KOPT-K1 (cell line): ENCODE measurements at regions not wholly inside any gene's neighbourhood (a gene's known extent, or its start where the extent isn't known, plus 50 kb on each side); places are given as distances from the start of the nearest gene placed in this dataset.
"Not testable (repeated sequence)": the region's sequence is repeated elsewhere in the genome, so short reads cannot be mapped to it uniquely, and the experiment has no call there.

Source experiments
- H3K27ac ChIP-seq: fragments of 200-600 bp; sonication (generic); 2 replicates; pipeline ENCODE4 v1.5.1; 2016; ENCODE audit warnings: antibody characterized with exemption, mild to moderate bottlenecking, low read depth, low read length; ENCODE audit not compliant: poor library complexity, severe bottlenecking
- H3K36me3 ChIP-seq: fragments of 200-600 bp; sonication (generic); 2 replicates; pipeline ENCODE4 v1.5.1; 2017; ENCODE audit warnings: antibody characterized with exemption, mild to moderate bottlenecking, low read length, moderate library complexity; ENCODE audit not compliant: insufficient read depth
- H3K9me3 ChIP-seq: fragments of 200-600 bp; sonication (generic); 2 replicates; pipeline ENCODE4 v1.5.1; 2017; ENCODE audit warnings: antibody characterized with exemption, low read length, mild to moderate bottlenecking; ENCODE audit not compliant: insufficient read depth, poor library complexity, severe bottlenecking

DNA sequence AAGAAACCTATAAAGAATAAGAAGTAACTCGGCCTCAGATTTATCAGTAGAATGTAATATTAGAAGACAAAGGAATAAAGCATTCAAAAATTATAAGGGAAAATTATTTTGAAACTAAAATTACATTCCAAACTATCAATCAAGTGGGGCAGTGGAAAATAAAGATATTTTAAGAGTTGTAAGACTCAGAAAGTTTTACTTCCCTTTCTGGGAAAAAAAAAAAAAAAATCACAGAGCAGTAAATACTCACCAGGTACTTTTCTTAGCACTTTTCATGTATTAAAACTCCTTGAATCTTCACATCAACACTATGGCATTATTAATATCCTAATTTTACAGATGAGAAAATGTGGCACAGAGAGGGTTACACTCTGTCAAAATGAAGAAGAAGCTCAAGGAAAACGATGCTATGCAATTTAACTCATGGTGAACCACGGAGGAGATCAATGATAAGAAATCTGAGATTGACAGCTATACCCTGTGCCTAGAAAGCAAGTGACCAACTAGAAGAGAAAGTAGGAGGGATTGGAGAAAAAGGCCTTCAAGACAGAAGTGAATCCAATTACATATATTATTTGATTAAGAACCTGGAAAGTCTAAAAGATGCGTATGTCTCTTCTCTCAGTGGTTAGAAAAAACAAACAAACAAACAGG, 238.9 kb upstream of the ID2 start:
- H3K9me3 ChIP-seq = no peaks in the 10 kb centered on the region
- no peak overlapping the region for H3K27ac ChIP-seq
- no peaks in the 10 kb centered on the region for H3K36me3 ChIP-seq

DNA sequence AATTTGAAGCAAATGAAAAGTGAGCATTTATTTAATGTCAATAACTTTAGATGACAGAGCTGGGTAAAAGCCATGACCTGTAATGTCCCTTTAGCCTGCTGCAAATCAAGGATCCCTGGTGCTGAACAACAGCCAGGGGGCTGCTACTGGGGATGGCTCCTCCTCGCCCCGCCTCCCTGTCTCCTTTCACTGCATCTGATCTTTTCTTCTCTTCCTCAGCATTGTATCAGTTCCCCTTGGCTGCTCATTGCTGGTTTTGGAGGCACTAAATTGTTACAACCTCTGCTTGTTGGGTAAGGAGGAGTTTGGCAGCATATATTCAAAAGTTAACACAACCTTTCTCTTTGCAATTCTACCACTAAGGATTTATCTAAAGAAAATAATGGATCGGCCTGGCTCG, 236.3 kb upstream of the ID2 start:
- no peak overlapping the region for H3K27ac ChIP-seq
- no peaks in the 10 kb centered on the region for H3K36me3 ChIP-seq
- H3K9me3 ChIP-seq = no peaks in the 10 kb centered on the region

DNA sequence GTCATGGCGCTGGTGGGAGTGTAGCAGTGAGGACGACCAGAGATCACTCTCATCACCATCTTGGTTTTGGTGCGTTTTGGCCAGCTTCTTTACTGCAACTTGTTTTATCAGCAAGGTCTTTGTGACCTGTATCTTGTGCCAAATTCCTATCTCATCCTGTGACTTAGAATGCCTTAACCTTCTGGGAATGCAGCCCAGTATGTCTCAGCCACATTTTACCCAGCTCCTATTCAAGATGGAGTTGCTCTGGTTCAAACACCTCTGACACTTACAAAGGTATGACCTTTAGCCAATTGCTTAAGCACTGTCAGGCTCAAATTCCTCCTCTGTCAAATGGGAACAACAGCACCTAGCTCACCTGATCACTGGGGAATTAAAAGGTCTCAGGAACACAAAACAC, 235.1 kb upstream of the ID2 start:
- not testable (repeated sequence) for H3K9me3 ChIP-seq, H3K27ac ChIP-seq

DNA sequence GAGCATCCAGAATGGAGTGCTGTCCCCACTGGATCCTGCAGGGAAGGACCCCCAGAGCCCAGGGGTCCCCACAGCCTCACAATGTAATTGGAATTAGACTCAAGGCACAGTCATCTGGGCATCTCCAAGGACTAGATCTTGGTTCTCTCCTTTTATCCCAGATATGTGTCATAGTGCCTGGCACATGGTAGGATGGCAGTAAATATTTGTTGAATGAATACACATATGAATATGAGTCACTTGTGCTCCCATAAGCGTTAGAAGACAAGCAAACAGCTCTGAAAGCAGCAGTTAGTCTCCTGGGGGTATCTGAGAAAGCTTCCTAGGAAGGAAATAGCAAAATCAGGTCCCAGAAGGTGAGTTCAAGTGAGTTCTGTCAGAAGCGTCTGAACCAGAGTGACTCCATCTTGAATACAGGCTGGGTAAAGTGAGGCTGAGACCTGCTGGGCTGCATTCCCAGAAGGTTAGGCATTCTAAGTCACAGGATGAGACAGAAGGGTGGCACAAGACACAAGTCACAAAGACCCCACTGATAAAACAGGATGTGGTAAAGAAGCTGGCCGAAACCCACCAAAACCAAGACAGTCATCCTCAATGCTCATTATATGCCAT, 234.1 kb upstream of the ID2 start:
- Histone ChIP-seq H3K9me3 (no peaks in the 10 kb centered on the region), H3K36me3 (no peaks in the 10 kb centered on the region), H3K27ac (no peak overlapping the region)

More for the DNA sequence above, 235.1 kb upstream of the ID2 start:
- not testable (repeated sequence) for H3K36me3 ChIP-seq

DNA sequence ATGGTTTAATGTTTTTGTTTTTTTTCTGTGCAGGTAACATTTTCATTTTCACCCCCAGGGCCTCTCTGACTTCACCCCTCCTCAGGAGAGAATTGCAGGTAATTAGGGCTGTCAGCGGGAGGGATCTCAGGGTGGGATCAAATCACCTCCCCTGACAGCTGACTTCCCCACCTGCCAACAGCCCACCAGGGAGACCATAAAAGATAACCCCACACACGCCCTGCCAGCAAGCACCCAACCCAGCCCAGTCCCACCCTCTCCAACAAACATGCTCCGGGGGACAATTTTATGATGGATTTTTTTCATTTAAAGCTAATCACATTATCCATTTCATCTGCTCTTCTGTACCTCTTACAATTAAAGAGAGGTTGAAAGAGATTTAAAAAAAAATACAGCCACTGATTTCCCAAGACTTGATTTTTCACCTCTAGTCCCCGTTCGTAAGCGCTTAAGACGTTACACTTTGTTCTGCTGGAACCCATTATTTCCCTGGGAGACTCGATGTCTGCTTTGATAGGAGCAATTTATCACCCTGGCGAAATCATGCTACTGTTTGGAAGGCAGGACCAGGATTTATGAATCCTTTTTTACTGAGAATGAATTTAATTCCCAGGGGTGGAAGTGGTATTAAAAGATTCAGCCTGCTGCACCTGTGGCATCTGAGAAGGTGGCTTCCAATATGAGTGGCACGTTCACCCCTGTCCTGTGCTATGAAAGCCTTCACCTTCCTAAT, 232.9 kb upstream of the ID2 start:
- Histone ChIP-seq H3K9me3 (no peaks in the 10 kb centered on the region), H3K36me3 (no peaks in the 10 kb centered on the region), H3K27ac (no peak overlapping the region)

DNA sequence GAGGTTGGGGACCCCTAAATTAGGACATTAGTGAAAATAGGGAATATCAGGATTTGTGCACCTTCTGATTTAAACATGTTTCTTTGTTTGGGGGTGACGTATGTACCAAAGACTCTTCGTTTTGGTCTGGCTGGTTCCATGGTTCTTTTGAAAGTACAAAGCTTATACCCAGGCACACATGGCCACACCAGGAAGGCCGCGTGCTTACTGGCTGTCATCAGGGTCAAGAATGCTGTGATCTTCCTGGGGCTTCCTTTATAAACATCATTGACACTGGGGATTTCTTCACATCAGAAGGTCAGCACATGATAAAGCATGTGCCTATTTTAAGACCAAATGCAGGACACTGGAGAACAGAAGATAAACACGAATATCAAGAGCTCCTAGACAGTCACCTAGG, 230.6 kb upstream of the ID2 start:
- H3K36me3 ChIP-seq = no peaks in the 10 kb centered on the region
- no peak overlapping the region for H3K27ac ChIP-seq
- no peaks in the 10 kb centered on the region for H3K9me3 ChIP-seq

DNA sequence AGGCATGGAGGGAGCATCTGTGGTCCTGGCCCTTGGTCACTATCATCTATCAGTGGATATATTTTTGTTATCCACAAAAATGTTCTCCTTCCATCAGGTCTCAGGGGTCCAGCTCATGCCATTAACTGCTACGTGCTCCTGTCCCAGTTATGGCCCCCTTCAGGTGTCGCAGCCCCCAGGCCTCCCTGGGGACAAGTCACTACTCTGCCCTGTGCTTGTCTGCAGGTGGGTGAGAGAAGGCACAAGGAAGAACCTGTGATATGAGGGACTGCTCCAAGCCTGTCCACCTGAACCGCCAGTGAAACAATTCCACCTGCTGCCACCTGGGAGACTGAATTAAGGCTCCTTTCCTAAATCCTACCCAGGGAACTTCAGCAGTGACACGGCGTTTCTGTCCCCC, 229.6 kb upstream of the ID2 start:
- no peaks in the 10 kb centered on the region for H3K36me3 ChIP-seq
- no peaks in the 10 kb centered on the region for H3K9me3 ChIP-seq
- H3K27ac ChIP-seq = no peak overlapping the region

DNA sequence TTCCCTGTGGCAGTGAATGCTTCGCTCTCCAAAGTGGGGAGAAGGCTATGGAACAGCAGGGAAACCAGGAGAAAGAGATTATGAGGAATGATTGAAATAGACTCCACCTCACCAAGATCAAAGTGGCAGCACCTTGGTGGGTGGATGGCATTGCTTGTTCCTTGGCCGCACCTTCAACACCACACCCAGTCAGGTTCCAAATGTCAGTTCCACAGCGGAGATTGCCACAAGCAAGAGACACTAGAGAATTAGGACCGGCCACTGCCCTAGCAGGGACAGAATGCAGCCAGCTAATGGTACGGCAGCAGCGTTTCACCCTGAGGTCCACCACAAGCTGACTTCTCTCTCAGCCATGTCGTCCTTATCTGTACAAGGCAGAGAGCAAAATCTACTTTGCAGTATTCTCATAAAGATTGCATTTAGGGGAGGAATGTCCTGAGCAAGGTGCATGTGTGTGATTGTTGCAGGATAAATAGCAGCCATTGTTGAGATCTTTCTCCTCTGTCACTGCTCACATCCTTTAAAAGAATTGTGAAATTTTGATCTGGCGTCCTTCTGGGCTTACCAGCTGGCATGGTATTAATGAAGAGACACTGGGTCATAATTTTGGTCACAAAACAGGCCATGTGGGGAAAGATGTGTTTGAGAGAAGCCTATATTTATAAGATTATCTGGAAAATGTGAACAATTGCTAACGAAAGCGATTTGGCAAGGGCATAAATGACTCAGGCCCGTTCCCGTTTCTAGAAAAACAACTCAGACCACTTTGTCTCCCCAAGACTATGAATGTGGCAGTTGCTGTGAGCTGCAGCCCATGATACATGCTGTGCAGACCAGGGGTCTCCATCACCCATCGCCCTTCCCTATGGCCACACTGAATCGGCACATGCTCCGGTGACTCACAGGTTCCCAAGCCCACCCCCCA, 228.6 kb upstream of the ID2 start:
- no peaks in the 10 kb centered on the region for H3K9me3 ChIP-seq
- H3K27ac ChIP-seq = no peak overlapping the region
- no peaks in the 10 kb centered on the region for H3K36me3 ChIP-seq

DNA sequence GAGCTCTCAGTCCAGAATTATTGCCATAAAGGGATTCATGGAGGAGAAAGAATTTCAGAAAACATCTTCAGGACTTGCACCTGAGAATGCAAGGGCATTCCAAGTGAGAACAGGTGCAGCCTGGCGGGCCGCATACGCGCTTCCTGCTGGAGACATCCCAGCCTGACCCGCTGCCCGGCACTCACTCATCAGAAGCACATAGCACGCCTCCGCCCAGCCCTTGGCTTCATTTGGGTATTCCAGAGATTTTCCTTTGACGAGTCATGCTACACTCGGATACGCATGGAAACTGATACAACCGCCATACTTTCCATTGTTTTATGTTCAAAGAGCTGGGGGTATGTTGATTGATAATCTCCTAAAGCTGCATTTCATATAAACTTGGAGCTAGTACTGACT, 228.0 kb upstream of the ID2 start:
- no peak overlapping the region for H3K27ac ChIP-seq
- H3K36me3 ChIP-seq = no peaks in the 10 kb centered on the region
- no peaks in the 10 kb centered on the region for H3K9me3 ChIP-seq

DNA sequence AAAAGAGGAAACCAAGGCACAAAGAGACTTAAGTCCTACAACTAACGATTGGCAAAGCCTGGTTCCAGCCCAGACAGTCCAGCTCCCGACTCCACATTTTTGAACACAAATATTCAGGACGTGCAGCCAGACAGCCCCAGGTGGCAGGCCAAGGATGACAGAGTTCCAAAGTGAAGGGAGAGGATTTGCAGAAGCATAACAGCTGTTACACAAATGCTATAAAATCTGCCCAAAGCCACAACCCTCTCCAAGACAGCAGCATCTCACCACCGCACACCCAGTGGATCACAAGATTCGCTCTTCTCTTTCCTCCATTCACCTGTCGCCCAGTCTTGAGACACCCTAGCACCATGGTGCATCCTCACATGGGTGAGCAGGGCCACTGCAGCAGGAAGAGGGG, 227.1 kb upstream of the ID2 start:
- Histone ChIP-seq H3K9me3 (no peaks in the 10 kb centered on the region), H3K27ac (no peak overlapping the region), H3K36me3 (no peaks in the 10 kb centered on the region)

DNA sequence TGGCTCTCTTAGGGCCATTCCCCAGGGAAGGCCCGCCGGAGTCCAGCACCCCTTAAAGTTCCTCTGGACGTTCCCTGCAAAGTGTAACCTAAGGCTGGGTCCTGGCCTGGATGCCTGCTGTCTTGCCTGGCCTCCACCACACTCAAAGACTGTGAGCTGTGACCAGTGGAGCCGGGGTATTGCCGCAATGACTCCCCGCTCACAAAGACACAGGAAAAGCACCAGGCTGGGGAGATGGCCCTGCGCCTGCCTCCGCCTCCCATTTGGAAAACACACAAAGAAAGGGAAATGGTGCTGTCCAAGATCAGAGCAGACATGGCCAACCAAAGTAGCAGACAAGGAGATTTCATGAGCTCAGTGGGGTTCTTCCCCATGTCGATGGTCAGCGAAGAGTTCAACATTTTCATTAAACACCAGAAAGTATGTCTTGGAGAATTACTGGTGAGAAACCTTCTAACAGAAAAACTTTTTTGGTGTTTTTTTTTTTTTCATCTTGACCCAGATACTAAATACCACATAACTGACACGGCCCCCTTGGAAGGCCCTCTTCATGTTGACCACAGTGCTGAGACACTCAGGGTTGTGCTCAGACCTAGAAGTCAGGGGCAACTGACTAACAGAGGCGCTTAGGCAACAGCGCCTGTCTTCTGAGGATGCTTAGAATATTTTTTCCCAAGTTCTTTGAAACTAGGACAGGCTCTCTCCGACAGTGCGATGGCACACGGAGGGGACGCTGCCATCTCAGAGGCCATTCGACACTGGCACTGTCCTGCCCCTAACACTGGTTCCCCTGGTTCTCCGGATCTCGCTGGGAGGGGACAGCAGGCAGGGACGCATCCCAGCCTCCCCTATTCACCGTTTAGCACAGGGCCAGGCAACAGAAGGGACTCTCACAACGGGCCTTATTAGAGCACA, 226.4 kb upstream of the ID2 start:
- Histone ChIP-seq H3K36me3 (no peaks in the 10 kb centered on the region), H3K27ac (peak overlapping the region; percentile 33)

DNA sequence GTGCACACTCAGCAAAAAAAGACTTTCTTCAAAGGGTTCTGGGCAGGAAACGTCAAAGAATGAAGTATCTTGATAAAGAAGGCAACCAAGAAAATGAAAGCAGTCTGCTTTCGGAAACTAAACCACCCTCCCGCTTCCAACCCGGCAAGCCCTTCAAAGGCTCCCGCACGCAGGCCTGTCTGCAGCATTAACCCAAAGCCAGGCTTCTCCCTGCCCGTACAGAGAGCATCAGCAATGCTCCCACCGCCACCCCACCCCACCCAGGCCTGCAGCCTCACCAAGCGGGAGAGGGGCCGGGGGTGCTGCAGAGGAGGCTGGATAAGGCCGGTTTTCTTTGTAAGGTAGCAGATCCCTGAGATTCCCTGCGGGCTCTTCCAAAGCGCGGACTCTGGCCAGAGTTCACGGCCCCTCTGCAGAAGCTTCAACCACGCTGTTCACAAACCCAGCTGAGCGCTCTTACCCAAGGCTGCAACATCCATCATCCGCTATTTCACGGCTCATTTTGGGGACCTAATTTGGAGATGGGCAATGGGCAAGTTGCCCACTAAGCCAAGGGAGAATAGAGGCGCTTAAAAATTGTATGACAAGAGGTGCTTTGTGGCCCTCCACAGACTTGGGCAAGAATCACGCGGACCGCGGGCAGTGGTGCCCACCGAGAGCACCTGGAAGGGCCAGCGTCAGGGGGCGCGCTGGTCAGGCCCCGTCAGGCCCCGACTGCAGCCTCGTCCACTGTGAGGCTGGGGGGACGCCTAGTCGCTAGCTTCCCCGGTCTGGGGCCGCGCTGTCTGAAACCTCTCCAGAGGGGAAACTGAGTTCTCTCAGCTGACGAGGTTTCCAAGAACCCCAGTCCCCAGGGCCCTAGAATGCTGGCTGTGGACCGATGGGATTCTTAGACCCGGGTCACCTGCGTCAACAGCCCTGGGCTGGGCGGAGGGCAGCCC, 225.4 kb upstream of the ID2 start:
- Histone ChIP-seq H3K36me3 (no peaks in the 10 kb centered on the region), H3K27ac (peak overlapping the region; percentile 33), H3K9me3 (no peaks in the 10 kb centered on the region)

More for the DNA sequence above, 226.4 kb upstream of the ID2 start:
- H3K9me3 ChIP-seq = no peaks in the 10 kb centered on the region

DNA sequence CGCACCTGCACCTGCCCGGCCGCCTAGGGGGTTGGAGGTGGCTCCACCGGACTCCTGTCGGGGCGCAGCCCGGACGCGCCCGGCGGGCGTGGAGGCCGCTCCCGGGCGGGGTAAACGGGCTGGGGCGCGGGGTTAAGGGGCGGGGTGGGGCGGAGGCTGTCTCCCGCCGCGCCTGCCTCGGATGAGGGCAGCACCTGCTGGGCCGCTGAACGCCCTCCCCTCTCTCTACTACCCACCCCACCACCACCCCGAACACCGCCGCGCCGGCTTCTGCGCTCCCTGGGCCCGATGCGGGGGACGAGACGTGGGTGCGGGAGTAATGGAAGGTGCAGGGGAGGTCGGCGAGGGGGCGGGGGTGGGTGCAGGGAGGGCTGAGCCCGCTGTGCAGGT, 224.8 kb upstream of the ID2 start:
- peak overlapping the region; percentile 33 for H3K27ac ChIP-seq
- no peaks in the 10 kb centered on the region for H3K9me3 ChIP-seq

More for the DNA sequence above, 224.8 kb upstream of the ID2 start:
- H3K36me3 ChIP-seq = no peaks in the 10 kb centered on the region
